HG02973 (cell line): ENCODE measurements at regions not wholly inside any gene's neighbourhood (a gene's known extent, or its start where the extent isn't known, plus 50 kb on each side); places are given as distances from the start of the nearest gene placed in this dataset.
"Not testable (repeated sequence)": the region's sequence is repeated elsewhere in the genome, so short reads cannot be mapped to it uniquely, and the experiment has no call there.

Source experiments
- ATAC-seq: cut with Tn5 transposase; IDR thresholded peaks from one replicate; pipeline ENCODE4 v1.9.1; 2021; ENCODE audit warnings: moderate library complexity; ENCODE audit not compliant: unreplicated experiment

DNA sequence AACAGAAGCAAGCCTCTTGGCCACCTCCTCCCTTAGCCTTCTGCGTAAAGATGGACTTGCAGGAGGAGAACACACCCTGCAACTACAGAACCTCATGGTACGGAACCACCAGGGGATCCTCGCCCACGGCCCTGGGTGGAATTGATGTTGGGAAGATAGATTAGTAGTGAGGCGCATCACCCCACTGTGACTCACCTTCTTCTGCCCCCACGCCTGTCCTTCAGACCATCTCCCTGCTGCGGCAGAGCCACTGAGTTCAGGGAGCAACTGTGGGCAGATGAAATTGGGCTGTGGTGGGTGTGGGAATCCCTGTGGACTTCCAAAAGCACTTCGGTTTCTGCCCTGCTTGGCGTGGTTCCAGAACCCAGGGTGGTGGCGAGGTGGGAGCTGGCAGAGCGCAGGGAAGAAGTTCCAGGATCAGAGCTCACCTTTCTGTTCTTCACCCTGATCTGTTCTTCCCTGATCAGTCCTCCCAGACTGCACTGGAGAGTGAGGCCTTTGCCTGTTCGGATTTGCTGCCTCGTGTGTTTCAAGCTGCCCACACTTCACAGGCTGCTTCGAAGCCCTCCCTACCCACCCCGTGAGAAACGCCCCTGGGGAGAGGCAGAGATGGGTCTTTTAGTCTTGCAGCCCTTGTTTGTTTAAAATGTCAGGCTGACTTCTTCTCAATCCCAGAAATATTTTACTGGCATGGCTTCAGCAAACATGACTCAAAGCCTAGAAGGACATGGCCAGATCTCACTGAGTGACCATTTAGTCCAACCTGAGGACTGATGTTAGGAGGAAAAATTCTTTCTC is 92.8 kb upstream of the MLN start:
- no peak for ATAC-seq

DNA sequence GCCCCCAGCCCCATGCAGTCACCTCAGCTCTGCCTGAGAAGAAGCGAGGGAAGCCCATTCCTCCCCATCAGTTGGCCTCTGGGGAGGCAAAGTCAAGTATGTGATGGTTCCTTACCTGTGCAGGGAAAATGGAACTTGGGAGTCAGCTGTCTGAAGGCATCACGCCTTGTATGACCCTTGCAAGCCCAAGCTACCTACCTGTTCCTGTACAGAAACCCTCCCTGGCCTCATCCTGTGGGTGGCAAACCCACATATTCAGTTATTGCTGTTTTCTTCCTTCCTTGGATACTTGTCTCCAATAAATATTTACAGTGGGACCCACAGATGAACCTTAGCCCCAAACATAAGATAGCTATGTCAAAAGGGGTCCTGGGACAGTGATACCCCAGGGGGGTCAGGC is 92.2 kb upstream of the MLN start:
- no peak for ATAC-seq

DNA sequence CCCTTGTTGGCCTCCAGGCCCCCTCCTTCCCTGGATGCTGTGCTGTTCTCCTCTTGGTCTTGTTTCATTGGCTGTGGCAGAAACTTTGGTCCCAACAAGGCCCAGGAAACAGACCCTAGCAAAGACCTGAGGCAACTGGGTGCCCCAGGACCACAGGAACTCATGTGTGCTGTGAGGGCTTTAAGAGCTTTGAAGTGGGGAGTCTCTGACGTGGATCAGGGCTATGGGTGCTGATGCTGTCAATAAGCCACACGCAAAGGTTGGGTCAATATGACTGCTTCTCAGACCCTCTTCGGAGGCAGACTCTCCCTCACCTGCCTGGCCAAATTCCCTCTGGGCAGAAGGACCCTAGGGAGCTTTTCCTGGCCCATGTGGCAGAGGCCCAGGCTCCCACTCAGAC is 91.5 kb upstream of the MLN start:
- ATAC-seq = no peak

GRCh38 chr6:33894438-33894837 is 90.6 kb upstream of the MLN start:
- ATAC-seq = no peak

DNA sequence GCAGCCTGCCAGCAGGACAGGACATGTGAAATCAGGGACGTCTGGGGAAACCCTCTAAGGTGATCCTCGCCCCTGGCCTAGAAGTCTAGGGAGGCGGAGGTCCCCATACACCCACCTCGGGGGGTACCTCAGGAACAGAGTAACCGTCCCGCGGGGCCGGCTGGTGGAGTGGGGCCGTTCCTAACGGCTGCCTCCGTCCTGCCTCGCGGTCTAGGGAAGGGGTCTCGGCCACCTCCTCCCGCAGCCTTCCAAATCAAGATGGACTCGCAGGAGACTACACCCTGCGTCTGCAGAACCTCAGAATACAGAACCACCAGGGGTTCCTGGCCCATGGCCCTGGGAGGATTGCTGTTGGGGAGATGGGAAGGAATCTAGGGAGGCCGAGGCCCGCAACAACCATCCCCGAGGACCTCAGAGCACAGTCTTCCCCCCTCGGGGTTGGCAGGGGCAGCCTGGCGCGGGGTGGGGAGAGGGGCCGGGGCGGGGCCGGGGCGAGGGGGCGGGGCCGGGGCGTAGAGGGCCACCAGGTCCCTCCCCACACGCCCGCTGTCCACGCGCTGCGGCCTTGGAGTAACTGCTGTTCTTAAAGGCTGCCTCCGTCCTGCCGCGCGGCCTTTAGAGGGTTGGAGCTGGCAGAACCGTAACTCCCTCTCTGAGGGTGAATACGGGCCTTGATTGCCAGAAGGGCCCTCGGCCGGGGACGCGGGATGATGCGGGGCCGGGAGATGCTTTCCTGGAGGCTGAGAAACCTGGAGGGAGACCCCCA is 89.0 kb upstream of the MLN start:
- no peak for ATAC-seq

- no peak for ATAC-seq
These were observed 84.9 kb upstream of the MLN start for GRCh38 chr6:33888664-33889200.

DNA sequence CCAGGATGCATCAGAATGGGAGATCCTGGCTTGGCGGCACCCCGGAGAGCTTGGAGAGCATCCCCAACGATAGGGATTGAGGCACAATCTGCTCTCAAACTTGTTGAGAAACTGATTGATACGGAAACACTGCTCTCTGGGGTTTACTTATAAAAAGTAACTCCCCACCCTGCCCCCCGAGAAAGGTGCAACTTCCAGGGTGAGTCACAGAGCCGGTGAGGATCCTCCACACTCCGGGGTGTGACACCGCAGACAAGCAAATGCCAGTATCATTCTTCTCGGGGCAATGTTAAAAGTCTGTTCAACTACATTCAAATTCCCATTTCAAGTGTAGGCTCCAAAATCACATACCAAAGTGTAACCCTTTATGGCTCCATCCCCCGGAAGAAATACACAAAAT is 84.4 kb upstream of the MLN start:
- no peak for ATAC-seq

- no peak for ATAC-seq
These were observed 82.9 kb upstream of the MLN start for GRCh38 chr6:33886673-33887144.

GRCh38 chr6:33885132-33886057 is 81.6 kb upstream of the MLN start:
- no peak for ATAC-seq

- not testable (repeated sequence) for ATAC-seq
These were observed 79.8 kb upstream of the MLN start for GRCh38 chr6:33883621-33884020.

DNA sequence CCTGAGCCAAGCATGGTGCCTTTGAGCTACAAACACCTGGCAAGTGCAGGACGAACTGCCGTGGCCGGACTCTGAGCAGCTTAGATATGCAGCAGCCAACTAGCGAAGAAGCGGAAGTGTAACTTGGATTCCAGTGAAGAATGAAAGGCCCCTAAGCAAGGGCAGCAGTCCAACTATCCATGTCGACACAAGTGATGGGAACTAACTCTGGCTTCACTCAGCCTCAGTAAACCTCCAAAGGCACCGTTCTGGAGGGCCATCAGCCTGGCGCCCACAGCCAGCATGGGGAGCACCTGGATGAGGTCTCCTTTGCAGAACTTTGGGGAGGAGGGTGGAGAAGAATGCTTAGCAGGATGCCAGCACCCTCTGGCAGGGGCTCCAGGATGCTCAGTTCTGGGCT is 78.4 kb upstream of the MLN start:
- ATAC-seq = no peak

- no peak for ATAC-seq
These were observed 77.0 kb upstream of the MLN start for GRCh38 chr6:33880766-33881165.

GRCh38 chr6:33880104-33880678 is 76.4 kb upstream of the MLN start:
- no peak for ATAC-seq

DNA sequence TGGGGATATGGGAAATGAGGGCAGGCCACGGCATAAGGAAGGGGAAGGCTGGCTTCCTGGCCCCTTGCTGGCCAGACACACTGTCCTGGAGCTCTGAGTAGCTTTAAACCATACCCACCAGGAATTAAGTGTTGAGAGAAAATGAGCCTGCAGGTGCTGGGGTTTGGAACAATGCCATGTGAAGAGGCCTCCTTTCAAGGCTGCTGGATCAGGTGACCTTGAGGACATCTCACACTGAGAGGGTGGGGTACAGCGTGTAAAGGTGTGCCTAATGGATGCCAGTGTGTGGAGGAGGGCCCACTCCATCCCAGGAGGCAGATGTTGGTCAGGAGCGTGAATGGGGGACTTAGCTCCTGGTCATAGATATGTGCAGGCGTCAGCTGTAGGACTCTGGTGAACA is 74.8 kb upstream of the MLN start:
- no peak for ATAC-seq

GRCh38 chr6:33877982-33878535 is 74.3 kb upstream of the MLN start:
- no peak for ATAC-seq

DNA sequence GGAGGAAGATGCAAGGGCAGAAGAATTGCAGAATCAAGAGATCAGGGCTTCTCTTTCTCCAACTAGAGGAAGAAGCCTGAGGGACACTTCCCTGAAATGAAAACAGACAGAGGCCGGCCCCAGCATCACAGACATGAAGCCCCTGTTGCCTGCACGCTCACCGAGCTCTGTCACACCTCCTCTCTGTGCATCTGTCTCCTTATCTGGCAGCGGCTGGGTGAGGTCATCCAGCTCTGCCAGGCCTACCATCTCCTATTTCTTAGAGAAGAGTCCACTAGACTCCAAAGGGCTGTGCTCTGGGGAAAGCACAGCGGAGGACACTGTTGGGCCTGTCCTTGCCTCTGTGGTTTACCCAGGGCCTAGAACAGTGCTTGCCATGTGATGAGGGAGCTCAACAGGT is 71.9 kb upstream of the MLN start:
- no peak for ATAC-seq

GRCh38 chr6:33875141-33875581 is 71.4 kb upstream of the MLN start:
- no peak for ATAC-seq

GRCh38 chr6:33874136-33874760 is 70.4 kb upstream of the MLN start:
- no peak for ATAC-seq

GRCh38 chr6:33872761-33873160 is 69.0 kb upstream of the MLN start:
- ATAC-seq = no peak
